SK-N-SH (cell line): ENCODE measurements at regions not wholly inside any gene's neighbourhood (a gene's known extent, or its start where the extent isn't known, plus 50 kb on each side); places are given as distances from the start of the nearest gene placed in this dataset.

ENCODE experiments used
- CTCF ChIA-PET: fragments of 300-600, 350-600 bp; formaldehyde crosslinking; extraction: SDS; loops from one replicate; lab custom pipeline; 2021; lab: Yijun Ruan, JAX
- POLR2A ChIA-PET: fragments of 350-600 bp; sonication (Branson Sonifier 250); formaldehyde crosslinking; extraction: SDS; loops from one replicate; lab custom pipeline; 2020; ENCODE audit warnings: antibody characterized with exemption, inconsistent platforms; lab: Yijun Ruan, JAX
- DNase-seq: peaks from one replicate; pipeline ENCODE4 v3.0.0; 2012
- H2AFZ ChIP-seq: fragments of 200-600 bp; sonication (generic); 2 replicates; pipeline ENCODE4 v1.8.1; 2016; ENCODE audit warnings: antibody characterized with exemption, mild to moderate bottlenecking, low read depth
- H3F3A ChIP-seq: fragments of 200-600 bp; sonication (generic); replicated peaks from 2 replicates; pipeline ENCODE3; 2016; ENCODE audit warnings: antibody characterized with exemption, mild to moderate bottlenecking; ENCODE audit not compliant: insufficient read depth
- H3K27ac ChIP-seq, 2 experiments: fragments of 200-500 bp in 1 of 2; fragments of 200-600 bp in 1 of 2; sonication (Bioruptor generic) in 1 of 2; sonication (generic), shearing (Covaris generic) in 1 of 2; 2 replicates each; pipeline versions ENCODE4 v1.5.1 to v1.6.1; 2014 to 2016; ENCODE audit warnings: low read depth in 2 of 2, inconsistent platforms in 1 of 2, low read length in 1 of 2, mild to moderate bottlenecking in 1 of 2, mixed read lengths in 1 of 2
- H3K27me3 ChIP-seq: fragments of 200-600 bp; sonication (generic), shearing (Covaris generic); 2 replicates; pipeline ENCODE4 v1.6.1; 2016; ENCODE audit warnings: mixed run types; ENCODE audit not compliant: insufficient read depth
- H3K36me3 ChIP-seq, 2 experiments: fragments of 200-500 bp in 1 of 2; fragments of 200-600 bp in 1 of 2; sonication (Bioruptor generic) in 1 of 2; sonication (generic) in 1 of 2; replicated peaks in 1 of 2; 2 replicates each; pipeline versions ENCODE3 to v1.5.1; 2014 to 2016; ENCODE audit warnings: low read length in 1 of 2, mild to moderate bottlenecking in 1 of 2; ENCODE audit not compliant: insufficient read depth in 2 of 2, control insufficient read depth in 1 of 2
- H3K4me1 ChIP-seq, 2 experiments: fragments of 200-500 bp in 1 of 2; fragments of 200-600 bp in 1 of 2; sonication (Bioruptor generic) in 1 of 2; sonication (generic), shearing (Covaris generic) in 1 of 2; 2 replicates each; pipeline versions ENCODE4 v1.5.1 to v1.6.1; 2014 to 2016; ENCODE audit warnings: low read depth in 1 of 2, low read length in 1 of 2, mixed run types in 1 of 2; ENCODE audit not compliant: insufficient read depth in 2 of 2, control insufficient read depth in 1 of 2
- H3K4me2 ChIP-seq: fragments of 200-600 bp; sonication (generic), shearing (Covaris generic); 2 replicates; pipeline ENCODE4 v1.6.1; 2017; ENCODE audit warnings: mixed run types
- H3K4me3 ChIP-seq, 2 experiments: fragments of 200-500 bp in 1 of 2; fragments of 200-600 bp in 1 of 2; sonication (Bioruptor generic) in 1 of 2; sonication (generic), shearing (Covaris generic) in 1 of 2; 2 replicates each; pipeline versions ENCODE4 v1.5.1 to v1.8.1; 2014 to 2016; ENCODE audit warnings: low read depth in 2 of 2, inconsistent platforms in 1 of 2, low read length in 1 of 2, mild to moderate bottlenecking in 1 of 2, mixed read lengths in 1 of 2, moderate library complexity in 1 of 2
- H3K79me2 ChIP-seq: fragments of 200-600 bp; sonication (generic); 2 replicates; pipeline ENCODE4 v1.8.1; 2017; ENCODE audit warnings: mild to moderate bottlenecking; ENCODE audit not compliant: insufficient read depth
- H3K9ac ChIP-seq: fragments of 200-600 bp; sonication (generic); 2 replicates; pipeline ENCODE4 v1.6.1; 2017; ENCODE audit warnings: mixed run types
- H3K9me2 ChIP-seq: fragments of 200-600 bp; sonication (generic); 2 replicates; pipeline ENCODE4 v1.6.1; 2017; ENCODE audit warnings: mixed run types
- H3K9me3 ChIP-seq: fragments of 200-600 bp; sonication (generic); 2 replicates; pipeline ENCODE4 v1.6.1; 2017; ENCODE audit warnings: mixed run types, mild to moderate bottlenecking, moderate library complexity
- H4K20me1 ChIP-seq: fragments of 200-600 bp; sonication (generic); 2 replicates; pipeline ENCODE4 v1.6.1; 2017; ENCODE audit warnings: mild to moderate bottlenecking, mixed run types; ENCODE audit not compliant: insufficient read depth
- CHD2 ChIP-seq: fragments of 150-350 bp; IDR thresholded peaks from 2 replicates; pipeline ENCODE4 v1.6.1; 2018; ENCODE audit warnings: low read length; ENCODE audit not compliant: partially characterized antibody
- ELF1 ChIP-seq: IDR thresholded peaks from 2 replicates; pipeline ENCODE4 v1.4.0; 2012
- EP300 ChIP-seq, 2 experiments: IDR thresholded peaks; 2 replicates each; pipeline versions ENCODE4 v1.4.0 to v1.6.1; 2012; ENCODE audit warnings: borderline replicate concordance in 1 of 2, low read depth in 1 of 2, low read length in 1 of 2
- EZH2phosphoT487 ChIP-seq: fragments of 200-600 bp; sonication (generic); IDR thresholded peaks from 2 replicates; pipeline ENCODE4 v1.6.1; 2017; ENCODE audit warnings: low read depth, mixed run types, mild to moderate bottlenecking, antibody characterized with exemption, moderate library complexity, borderline replicate concordance
- FOSL2 ChIP-seq: IDR thresholded peaks from 2 replicates; pipeline ENCODE4 v1.4.0; 2012; ENCODE audit warnings: low read depth, mild to moderate bottlenecking, moderate library complexity, borderline replicate concordance
- GABPA ChIP-seq: IDR thresholded peaks from 2 replicates; pipeline ENCODE4 v1.4.0; 2012; ENCODE audit warnings: low read depth, mild to moderate bottlenecking
- JUND ChIP-seq: IDR thresholded peaks from 2 replicates; pipeline ENCODE4 v1.4.0; 2012
- MAX ChIP-seq: IDR thresholded peaks from 2 replicates; pipeline ENCODE4 v1.4.0; 2012; ENCODE audit warnings: low read depth
- NFIC ChIP-seq: IDR thresholded peaks from 2 replicates; pipeline ENCODE4 v1.4.0; 2012; ENCODE audit warnings: borderline replicate concordance
- NRF1 ChIP-seq: IDR thresholded peaks from 2 replicates; pipeline ENCODE4 v1.6.1; 2012; ENCODE audit warnings: low read depth, mild to moderate bottlenecking, low read length
- PBX3 ChIP-seq: IDR thresholded peaks from 2 replicates; pipeline ENCODE4; 2012
- RCOR1 ChIP-seq: fragments of 150-350 bp; IDR thresholded peaks from 2 replicates; pipeline ENCODE4 v1.6.1; 2017; ENCODE audit warnings: antibody characterized with exemption, low read length
- REST ChIP-seq: IDR thresholded peaks from 2 replicates; pipeline ENCODE4 v1.6.1; 2012; ENCODE audit warnings: mild to moderate bottlenecking, low read depth, low read length, moderate library complexity
- RFX5 ChIP-seq: IDR thresholded peaks from 2 replicates; pipeline ENCODE4 v1.6.1; 2012; ENCODE audit warnings: mild to moderate bottlenecking, improper control_type of control experiment, low read length
- RXRA ChIP-seq: IDR thresholded peaks from 2 replicates; pipeline ENCODE4 v1.4.0; 2012; ENCODE audit warnings: low read depth, mild to moderate bottlenecking, borderline replicate concordance
- SIN3A ChIP-seq: IDR thresholded peaks from 2 replicates; pipeline ENCODE4 v1.6.1; 2012; ENCODE audit warnings: low read depth, mild to moderate bottlenecking, low read length, moderate library complexity, borderline replicate concordance
- SMC3 ChIP-seq: IDR thresholded peaks from 2 replicates; pipeline ENCODE4 v1.6.1; 2012; ENCODE audit warnings: low read depth, low read length, improper control_type of control experiment
- TAF1 ChIP-seq: IDR thresholded peaks from 2 replicates; pipeline ENCODE4 v1.6.1; 2012; ENCODE audit warnings: low read depth, mild to moderate bottlenecking, low read length, moderate library complexity, borderline replicate concordance
- TEAD4 ChIP-seq: IDR thresholded peaks from 2 replicates; pipeline ENCODE4 v1.4.0; 2012; ENCODE audit warnings: mild to moderate bottlenecking, borderline replicate concordance; ENCODE audit not compliant: insufficient read depth
- USF1 ChIP-seq: IDR thresholded peaks from 2 replicates; pipeline ENCODE4 v1.4.0; 2012; ENCODE audit warnings: low read depth, borderline replicate concordance
- USF2 ChIP-seq: fragments of 150-350 bp; IDR thresholded peaks from 2 replicates; pipeline ENCODE4 v1.6.1; 2017; ENCODE audit warnings: antibody characterized with exemption, low read length, low read depth, borderline replicate concordance
- YY1 ChIP-seq: IDR thresholded peaks from 2 replicates; pipeline ENCODE4 v1.4.0; 2012; ENCODE audit warnings: low read depth, mild to moderate bottlenecking
- WGBS: methylation state at CpG from one replicate; pipeline ENCODE4 v1.1.6; 2017; ENCODE audit warnings: low lambda C conversion rate; 5-methylcytosine and 5-hydroxymethylcytosine counted together

DNA sequence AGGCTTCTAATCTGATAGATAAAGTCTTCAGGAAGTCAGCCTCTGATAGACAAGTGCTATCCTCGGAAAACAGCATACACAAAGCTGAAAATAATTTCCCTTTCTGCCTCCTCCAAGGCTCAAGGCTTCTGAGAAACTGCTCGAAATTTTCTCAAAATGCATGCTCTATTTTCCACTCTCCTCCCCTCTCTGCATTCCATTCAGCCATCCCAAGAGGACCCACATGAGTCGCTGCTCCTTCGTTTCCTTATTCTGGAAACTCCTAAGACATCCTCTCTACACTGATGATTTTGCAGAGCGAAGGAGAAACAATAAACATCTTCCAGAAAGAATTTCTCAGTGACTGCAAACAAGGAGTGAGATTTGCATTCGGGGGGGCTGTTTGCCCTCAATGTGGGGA lies 92.2 kb upstream of the SFSWAP start:
- TF ChIP-seq YY1, result no peak
- TF ChIP-seq USF1, result no peak
- TF ChIP-seq CHD2, result no peak
- TF ChIP-seq RCOR1, result no peak
- TF ChIP-seq EP300 (IDR thresholded peaks at IDR 0.05; ENCODE audit: borderline replicate concordance in 1 of 2, low read depth in 1 of 2, low read length in 1 of 2), result no peak
- TF ChIP-seq NRF1, result no peak
- no peak for TF ChIP-seq MAX
- no peak for TF ChIP-seq ELF1
- no peak for TF ChIP-seq JUND
- no peak for DNase-seq
- H3K9me3 ChIP-seq, result no peaks in the 10 kb centered on the region
- H3K36me3 ChIP-seq, result no peaks in the 10 kb centered on the region
- no peaks in the 10 kb centered on the region for H3F3A ChIP-seq
- 21% methylated on average over 6 of the region's 6 CpGs for WGBS
- H4K20me1 ChIP-seq, result no peaks in the 10 kb centered on the region
- H3K27ac ChIP-seq, result no peak overlapping the region
- no peak overlapping the region for H3K4me2 ChIP-seq
- no peak overlapping the region for H3K9ac ChIP-seq
- CTCF ChIA-PET, result no interaction called here
- POLR2A ChIA-PET, result no interaction called here
- no peak overlapping the region for H2AFZ ChIP-seq
- H3K27me3 ChIP-seq, result no peaks in the 10 kb centered on the region
- no peaks in the 10 kb centered on the region for H3K79me2 ChIP-seq
- no peak overlapping the region for H3K4me3 ChIP-seq
- H3K9me2 ChIP-seq, result no peaks in the 10 kb centered on the region
- peaks cover 0 to 6% of the 10 kb centered on the region in 2 experiments; a peak in 1 of 4 replicates for H3K4me1 ChIP-seq

DNA sequence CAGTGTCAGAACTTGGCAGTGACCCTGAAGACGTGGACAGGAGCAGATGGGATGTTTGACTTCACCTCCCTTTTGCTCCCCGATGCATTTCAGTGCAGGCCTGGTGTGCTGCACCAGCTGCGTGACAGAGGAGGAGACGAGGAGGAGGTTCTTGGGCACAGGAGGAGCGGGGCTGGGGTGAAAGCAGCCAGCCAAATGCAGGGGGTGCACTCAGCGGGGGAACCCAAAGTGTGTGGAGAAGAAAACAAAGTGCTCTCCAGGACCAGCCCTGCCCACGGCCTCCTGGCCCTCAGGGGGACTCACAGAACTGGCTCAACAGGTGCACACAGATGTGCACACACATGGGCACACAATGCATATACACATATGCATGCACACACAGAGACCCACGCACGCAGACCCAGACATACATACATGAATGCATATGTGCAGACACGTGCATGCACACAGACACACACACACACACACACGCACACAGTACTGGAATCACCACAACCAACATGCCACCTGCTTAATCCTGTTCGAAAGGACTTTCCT lies 91.7 kb upstream of the SFSWAP start:
- H3K4me1 ChIP-seq, result peaks cover 0 to 9% of the 10 kb centered on the region in 2 experiments; a peak in 1 of 4 replicates
- H3F3A ChIP-seq, result no peaks in the 10 kb centered on the region
- no peaks in the 10 kb centered on the region for H3K9me2 ChIP-seq
- H3K79me2 ChIP-seq, result no peaks in the 10 kb centered on the region
- H3K9ac ChIP-seq, result no peak overlapping the region
- POLR2A ChIA-PET, result no interaction called here
- TF ChIP-seq JUND (no peak), EZH2phosphoT487 (no peak), SIN3A (no peak), NRF1 (no peak), RFX5 (no peak), TAF1 (no peak), RXRA (no peak), FOSL2 (no peak), GABPA (no peak), REST (no peak), SMC3 (no peak), TEAD4 (no peak), NFIC (no peak), USF2 (no peak), PBX3 (no peak)
- H3K27ac ChIP-seq, result no peak overlapping the region
- no peak overlapping the region for H3K4me3 ChIP-seq
- H3K9me3 ChIP-seq, result no peaks in the 10 kb centered on the region
- 14% methylated on average over 12 of the region's 12 CpGs for WGBS
- no peak overlapping the region for H3K4me2 ChIP-seq
- H3K36me3 ChIP-seq, result no peaks in the 10 kb centered on the region
- CTCF ChIA-PET, result no interaction called here
- H4K20me1 ChIP-seq, result no peaks in the 10 kb centered on the region
- no peak overlapping the region for H2AFZ ChIP-seq
- no peak for DNase-seq
- H3K27me3 ChIP-seq, result no peaks in the 10 kb centered on the region
